ENCODE measurements at regions not wholly inside any gene's neighbourhood (a gene's known extent, or its start where the extent isn't known, plus 50 kb on each side); places are given as distances from the start of the nearest gene placed in this dataset.
"Not testable (repeated sequence)": the region's sequence is repeated elsewhere in the genome, so short reads cannot be mapped to it uniquely, and the experiment has no call there.

DNA sequence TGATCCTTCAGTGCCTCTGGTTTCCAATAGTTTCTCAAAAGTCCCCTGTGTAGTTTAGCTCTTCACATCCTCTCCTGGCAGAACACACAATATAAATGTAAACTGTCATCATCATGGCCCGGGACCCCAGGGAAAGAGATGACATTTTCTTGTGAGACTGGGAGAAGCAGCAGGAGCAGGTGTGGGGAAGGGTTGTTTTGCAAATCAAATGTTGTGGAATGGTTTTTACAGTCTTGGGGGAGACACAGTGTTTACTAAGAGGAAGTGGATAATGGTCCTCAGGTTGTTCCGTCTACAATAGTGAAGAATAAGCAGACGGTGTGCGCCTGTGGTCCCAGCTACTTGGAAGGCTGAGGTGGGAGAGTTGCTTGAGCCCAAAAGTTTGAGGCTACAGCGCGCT, 159.1 kb downstream of the SEC23IP start:
- DNase-seq, result no peak

DNA sequence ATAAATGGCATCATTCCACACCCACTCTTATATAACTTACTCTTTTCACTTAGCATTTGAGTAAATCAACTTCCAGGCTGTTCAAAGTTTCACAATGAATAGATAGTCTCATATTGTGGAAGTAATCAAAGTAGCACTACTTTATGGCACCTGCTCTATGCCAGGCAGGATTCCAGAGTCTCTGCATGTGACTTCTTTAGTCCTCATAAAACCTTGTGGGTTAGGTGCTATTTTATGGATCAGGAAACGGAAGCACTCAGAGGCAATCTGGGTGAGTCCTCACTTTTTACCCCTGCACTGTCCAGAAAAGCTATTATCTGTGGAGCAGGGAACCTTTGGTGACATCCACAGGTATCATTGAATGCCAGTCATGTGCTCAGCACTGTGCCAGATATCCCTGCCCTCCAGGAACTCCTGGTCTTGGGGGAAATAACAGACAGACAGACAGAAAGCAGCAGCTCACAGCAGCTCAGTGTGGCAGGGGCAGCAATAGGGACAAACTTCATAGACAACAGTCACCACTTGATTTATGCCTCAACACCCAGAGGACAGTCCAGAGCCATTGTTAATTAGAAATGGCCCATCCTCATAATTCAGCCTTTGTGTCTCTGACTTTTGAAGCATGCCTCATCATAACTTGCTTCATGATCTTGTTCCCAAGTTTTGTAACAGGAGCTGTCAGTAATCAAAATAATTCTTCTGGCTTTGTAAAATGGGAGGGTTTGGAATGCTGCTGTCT, 160.6 kb downstream of the SEC23IP start:
- no peak for DNase-seq

DNA sequence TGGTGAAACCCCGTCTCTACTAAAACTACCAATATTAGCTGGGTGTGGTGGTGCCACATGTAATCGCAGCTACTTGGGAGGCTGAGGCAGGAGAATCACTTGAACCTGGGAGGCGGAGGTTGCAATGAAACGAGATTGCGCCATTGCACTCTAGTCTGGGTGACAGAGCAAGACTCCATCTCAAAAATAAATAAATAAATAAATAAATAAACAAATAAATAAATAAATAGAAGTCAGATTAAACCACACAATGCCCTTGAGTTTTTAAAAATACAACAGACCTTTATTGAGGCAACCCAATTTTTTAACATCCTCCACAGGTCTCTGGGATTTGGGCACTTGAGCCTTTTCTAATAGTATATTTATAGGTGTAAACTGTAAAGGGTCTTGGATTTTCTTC, 167.3 kb downstream of the SEC23IP start:
- DNase-seq, result not testable (repeated sequence)

DNA sequence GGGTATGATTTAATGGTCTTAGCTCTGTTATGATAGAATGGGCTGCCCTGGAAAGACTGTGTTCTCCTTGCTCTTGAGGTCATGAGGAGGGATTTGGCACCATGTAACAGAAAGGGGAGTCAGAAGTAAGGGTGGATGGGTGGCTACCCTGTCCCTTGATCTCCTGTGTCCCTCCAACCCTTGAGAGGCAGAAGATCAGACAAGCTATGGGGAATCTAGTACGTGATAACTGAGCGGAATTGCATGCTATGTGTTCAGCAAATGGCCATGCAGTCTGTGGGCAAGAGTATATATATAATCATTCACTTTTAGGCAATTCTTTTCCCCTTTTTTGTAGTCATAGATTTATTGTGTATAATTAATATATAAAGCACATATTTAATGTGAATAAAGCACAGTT, 174.9 kb downstream of the SEC23IP start:
- no peak for DNase-seq

DNA sequence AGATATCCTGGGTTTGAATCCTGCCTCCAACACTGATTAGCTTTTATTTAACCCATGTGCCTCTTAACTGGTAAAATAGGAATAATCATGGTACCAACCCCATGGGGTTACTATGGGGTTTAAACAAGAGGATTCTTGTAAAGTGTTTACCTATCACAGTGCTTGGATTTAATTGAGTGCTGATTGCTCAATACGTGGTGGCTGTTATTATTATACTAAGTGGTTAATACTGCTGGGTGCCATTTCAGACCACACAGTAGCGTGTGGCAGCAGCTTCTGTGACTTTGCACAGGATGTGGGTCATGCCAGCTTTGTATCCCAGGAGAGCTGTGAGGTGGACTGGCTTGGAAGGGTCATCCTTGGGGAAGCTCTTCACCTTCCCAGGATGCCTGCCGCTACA, 177.2 kb downstream of the SEC23IP start:
- no peak for DNase-seq

DNA sequence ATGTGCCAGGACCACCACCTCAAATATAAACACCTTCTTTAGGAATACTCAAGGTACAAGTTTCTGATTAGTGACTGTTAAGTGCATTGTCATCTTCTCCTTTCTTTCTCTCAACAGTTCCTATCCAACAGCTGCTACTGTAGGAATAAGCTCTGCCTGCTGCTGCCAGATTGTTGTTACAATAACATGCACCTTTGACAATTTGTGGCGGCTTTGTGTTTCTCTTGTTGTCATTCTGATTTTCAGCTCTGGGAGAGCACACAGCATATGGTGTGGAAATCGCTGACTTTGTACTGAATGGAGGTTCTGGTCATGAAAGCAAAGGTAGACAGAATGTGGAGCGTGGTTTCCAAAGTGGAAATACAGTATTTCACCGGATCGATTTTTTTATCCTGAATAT, 182.8 kb downstream of the SEC23IP start:
- DNase-seq, result no peak

DNA sequence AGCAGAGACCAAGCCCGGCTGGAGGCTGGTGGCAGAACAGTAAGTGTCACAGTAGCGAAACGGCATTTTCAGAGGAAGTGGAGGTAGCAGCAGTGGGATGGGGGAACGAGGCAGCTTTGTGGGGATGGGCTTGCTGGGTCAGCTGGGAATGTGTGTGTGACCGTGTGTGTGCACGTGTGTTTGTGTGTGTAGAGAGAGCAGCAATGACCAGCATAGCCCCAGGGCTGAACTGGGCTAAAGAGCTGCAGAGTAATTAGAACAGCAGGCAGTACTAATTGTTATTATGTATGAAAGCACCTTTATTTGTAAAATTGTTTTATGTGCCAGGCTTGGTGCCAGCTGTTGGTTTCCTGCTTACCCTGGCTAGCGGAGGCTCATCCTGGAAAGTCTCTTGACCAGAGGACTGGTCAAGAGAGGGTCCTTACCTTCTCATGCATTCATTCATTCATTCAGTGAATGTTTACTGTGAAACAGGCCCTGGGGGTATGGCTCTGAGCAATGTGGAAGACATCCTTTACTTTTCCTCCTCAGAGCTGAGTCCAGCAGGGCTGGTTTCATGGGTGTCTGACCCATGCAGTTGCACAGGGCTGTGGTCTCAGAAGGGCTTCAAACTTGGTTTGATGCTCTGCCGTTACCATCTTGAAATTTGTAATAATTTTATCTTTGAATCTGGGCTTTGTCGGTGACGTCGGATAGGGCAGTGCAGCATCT, 184.6 kb downstream of the SEC23IP start:
- peak; percentile 8 for DNase-seq

DNA sequence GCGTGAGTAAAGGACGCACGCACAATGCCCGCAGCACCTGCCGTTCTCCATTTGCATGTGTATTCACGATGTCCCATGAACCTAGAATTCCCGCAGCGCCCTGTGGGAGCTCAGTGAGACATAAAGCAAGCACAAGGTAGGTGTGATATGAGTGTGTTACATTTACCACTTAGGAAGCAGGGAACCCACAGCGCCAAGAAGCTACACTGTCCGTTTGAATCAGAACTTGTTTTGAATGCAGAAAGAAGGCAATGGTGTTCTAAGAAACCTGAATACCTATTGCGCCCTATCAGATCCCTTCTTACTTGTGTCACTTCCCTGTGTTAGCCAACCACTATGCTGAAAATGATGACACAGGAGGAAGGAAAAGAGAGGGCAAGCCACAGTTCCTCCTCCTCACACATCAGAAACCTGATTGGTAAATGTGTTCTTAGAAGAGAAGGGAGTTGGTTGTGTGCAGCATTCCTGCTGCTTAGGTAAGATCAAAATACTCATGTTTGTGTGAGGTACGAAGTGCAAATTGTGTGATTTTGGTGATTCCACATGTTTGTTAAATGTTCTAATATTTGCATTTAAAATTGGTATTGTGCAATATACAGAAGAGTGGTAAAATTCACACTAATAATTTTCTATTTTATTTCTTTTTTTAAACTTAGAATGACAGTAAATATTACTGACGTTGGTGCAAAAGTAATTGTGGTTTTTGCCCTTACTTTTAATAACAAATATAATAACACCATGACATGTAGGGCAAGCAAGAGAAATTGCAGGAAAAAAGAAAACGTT, 185.4 kb downstream of the SEC23IP start:
- no peak for DNase-seq

DNA sequence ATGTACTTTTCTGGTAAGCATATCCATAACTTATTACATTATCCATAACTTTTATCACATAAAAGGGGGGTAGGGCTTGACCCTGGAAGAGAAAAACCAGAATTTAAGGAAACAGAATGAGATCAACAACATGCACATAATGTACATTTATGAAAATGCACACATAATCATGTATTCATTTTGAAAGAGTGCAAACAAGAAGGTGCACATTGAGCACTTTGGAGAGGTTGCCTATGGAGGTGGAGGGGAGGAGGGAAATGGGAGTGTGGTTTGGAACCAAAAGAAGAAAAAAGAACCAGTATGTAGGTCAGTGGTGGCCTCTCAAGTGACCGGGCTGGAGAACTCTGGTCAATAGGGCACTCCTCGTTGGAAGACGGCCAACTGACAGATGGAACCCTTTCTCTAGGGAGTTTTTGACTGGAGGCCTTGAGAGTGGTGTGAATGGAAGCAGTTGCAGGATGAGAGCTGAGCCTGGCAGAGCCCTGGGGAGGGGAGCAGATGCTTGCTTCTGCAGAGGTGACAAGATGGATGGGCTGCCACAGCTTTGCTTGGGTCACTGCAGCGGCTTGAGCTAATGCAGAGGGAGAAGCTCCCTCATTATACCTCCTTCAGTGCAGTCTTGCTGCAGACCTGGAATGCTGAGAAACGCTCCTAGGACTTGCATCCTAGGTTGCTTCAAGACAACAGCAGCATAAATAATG, 192.7 kb downstream of the SEC23IP start:
- DNase-seq, result no peak

DNA sequence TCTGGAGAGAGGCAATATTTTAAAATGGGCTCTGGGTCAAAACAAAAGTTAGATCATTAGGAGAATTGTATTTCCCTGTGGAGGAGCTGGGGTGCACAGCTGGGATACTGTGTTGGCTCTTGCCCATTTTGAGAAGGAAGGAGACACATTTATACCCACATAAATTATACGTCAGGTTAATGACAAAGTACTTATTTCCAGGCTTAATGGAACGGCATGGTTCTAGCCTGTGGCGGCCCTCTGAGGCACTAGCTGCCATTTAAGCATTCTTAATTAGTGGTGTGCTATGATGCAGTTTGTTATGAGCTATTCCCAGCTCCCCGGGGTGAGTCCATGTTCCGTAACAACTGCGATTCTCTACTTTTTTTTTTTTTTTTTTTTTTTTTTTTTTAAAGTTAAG, 193.5 kb downstream of the SEC23IP start:
- no peak for DNase-seq

DNA sequence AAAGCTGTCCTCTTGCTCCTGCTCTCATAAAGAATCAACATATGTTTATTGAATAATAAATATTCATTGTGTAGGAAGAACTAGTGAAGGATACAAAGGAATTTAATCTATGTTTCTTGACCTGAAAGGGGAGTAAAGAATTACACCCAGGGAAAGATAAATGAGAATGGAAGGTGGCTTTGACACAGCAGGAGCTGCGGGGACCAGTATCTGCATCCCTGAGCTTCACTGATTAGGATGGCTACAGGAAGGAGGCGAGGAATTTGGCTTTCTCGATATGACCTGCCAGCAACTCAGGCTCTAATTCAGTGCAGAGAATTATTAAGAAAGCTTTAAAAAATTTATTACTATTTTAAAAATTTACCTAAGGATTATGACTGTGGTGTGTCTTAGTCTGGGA, 194.6 kb downstream of the SEC23IP start:
- no peak for DNase-seq

DNA sequence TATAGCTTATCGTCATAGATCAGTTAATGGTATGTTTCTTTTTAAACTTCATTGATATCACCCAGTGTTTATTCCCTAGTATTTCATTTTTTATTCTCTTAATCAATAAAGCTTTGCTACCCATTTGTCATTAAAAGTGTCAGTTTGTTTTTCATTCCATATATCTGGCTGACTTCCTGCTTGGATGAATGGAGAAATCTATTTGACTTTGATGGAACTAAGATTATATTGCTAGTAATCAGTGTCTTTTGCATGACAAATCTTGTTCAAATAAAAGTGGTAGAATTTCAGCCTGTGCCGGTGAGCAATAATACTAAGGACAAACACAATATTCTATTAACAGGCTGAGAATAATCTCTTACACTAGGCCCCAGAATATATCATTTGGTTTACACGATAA, 203.3 kb downstream of the SEC23IP start:
- no peak for DNase-seq

DNA sequence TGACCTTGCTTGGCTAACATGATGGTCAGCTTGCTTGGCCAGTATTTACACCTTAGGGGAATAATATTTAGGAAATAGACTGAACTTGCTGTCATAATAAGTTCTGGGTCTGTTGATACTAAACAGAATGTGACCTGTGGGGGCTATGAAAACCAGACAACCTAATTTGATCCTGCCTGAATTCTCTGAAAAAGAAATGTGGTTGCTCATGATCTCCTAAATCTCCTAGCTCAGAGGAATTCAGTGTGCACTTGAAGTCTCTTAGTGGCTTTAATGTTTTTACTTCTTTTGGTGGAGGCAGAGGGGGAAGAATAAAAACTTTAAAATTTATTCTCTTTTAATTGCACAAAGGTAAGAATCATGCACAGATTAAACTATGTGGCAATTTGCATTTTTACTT, 205.2 kb downstream of the SEC23IP start:
- no peak for DNase-seq

DNA sequence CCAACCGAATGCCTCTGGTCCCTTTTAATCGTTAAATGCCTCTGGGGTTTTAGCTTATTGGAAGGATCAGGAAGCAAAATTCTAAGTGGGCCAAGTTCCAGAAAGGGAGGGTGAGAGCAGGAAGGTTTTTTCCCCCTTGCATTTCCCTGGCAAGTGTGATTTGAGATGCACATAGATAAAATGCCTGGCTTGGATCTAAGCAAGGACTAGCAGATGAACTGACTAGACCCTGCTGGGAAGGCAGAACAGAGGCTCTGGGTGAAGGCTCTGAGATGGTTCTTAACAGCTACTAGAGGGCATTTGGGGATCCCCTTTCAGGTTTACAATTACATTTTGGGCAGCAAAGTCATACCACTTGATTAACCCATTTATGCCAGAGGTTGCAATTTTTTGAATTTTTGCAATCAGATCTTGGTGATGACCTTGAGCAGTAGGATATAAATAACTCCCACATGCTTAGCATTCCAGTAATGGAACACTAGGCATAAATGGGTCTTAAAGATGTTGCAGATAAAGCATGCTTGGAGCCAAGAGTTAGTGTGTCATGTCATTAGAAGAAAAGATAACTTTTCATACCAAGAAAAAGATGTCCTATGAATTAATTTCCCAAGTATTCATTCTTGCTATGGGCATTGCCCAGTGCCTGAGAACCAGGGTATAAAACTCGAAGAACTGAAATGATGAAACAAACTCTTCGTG, 205.9 kb downstream of the SEC23IP start:
- no peak for DNase-seq

DNA sequence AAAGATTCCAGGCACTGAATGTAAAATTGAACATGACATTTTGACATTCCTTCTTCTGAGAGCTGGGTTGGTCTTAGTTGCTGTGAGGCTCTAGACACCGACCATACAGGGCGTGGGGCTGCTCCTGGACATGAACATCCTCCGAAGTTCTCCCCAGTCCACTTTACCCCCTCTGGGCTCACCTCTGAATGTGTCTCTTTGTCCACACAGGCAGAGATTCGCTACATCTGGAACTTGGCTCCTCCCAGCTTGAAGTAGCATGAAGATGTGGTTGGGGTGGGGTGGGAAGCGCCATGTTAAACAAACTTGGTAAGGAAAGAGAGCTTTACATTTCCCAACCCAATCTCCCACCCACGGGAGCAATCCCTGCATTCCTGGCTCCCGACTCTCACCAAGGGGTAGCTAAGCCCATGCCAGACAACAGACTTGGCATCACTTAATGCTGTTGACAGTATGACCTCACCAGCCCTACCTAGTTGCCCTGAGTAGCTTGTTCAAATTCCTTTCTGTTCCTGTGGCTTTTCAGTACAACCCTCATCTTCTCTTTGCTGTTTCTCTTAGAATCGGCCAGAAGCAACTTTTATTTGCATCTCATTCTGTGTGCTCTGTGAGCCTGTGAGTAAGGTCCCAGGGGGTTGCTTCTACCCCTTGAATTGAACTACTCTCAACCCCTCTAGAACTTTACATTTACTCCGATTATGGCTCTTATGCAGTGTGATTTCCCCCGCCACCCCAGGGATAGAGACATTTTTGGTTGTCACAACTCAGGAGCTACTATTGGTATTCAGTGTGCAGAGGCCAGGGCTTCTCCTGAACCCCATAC, 211.4 kb downstream of the SEC23IP start:
- no peak for DNase-seq

DNA sequence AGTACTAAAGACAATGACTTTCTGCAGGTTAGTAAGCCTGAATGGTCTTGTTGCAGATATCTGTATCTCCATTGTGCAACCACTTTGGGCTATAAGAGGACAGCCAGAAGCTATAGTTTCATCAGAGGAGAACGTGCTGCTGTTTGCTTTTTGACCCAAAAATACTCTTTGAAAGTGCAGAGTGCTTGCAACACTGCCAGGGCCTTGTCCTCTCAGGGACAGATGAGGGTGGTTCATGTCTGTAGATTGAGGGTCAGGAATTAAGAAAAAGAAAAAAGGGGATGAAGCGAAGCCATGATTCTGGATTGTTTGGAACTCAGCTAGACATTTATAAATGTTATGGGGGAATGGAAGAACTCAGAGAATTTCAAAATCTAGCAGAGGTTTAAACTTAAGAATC, 212.5 kb downstream of the SEC23IP start:
- DNase-seq, result no peak

DNA sequence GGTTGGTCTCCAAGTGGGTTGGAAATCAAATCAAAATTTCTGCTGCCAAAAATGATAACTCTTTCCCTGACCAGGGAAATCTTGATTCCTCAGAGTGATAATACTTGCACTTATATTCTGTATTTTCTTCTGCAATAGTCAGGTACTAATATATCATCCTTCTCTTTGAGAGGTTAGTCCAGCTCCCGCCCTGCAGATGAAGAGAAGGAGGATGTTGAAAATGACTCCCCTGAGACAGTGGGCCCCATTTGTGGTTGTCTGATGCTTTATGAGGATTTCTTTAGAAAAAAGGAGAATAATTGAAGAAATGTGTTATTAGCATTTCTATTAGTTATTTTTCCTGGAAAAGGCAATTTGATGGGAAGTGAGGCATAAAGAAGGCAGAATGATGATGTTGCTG, 213.0 kb downstream of the SEC23IP start:
- DNase-seq, result no peak

DNA sequence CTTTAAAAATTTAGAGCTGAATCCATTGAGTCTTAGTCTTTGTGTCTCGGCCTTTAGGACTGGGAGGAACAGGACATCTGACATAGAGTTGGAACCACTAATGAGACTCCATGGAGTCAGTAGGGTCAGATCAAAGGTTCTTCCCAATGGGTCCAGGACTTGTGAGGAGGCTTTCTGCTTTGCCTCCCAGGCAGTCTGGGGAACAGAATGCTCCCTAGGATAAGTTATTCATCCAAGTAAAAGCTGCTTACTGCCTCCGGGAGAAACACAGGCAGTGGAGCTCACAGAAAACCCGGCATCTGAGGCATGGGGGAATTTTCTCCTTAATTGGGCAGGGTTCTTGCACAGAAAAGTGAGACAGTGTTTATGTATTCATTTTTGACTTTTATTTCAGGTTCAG, 216.4 kb downstream of the SEC23IP start:
- no peak for DNase-seq

DNA sequence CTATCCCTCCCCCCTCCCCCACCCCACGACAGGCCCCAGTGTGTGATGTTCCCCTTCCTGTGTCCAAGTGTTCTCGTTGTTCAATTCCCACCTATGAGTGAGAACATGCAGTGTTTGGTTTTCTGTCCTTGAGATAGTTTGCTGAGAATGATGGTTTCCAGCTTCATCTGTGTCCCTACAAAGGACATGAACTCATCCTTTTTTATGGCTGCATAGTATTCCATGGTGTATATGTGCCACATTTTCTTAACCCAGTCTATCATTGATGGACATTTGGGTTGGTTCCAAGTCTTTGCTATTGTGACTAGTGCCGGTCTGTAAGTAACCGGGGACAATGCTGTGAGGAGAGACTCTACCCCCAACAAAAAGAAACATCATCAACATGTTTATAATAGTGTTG, 217.2 kb downstream of the SEC23IP start:
- not testable (repeated sequence) for DNase-seq

DNA sequence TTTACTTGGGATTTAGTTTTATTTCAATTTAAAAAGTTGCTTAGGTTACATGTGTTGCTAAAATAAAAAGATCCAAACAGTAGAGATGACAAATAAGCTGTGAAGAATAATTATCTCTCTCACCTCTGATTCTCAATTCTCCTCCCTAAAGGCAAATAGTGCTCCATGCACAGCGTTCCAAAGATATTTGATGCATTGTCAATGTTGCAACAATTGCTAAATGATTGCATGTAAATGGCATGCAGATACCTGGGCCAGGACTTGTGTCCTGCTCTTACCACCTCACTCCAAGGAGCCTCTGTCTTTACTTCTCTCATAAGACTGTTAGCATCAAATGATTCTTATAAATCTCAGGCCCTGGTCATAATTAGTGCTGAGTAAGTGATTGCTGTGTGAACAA, 217.7 kb downstream of the SEC23IP start:
- no peak for DNase-seq

DNA sequence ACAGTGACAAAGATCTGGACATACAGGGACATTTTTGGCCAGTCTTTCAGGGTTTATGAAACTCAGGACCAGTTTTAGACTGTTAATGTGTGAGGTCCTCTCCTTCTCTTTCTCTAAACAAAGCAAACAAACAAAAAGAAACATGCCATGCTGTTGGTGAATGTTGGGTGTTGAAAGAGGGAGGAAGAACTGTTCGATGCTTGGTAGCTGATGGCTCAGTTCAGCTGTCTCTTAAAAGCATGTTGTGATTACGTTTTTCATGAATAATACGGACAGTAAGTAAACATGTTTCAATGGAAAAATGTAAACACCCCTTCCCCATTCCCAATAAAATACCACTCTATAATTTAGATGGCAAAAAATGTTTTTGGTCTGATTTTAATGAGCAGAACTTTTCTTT, 219.1 kb downstream of the SEC23IP start:
- no peak for DNase-seq

DNA sequence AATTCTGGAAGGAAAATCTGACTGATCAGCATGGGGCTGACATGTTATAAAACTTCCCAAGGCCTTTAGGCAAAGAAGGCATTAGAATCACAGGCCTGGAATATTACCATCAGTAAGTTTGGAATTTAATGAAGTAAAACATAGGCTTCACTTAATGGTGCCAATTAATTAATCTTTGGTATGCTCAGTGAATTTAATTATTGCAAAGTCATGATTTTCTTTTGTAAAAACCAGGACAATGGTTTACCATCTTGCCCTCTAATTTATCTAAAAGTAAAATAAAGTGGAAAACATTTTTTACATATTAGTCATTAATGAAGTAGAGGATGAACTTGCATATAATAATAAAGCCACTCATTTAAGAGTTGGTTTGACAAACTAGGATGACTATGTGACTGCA, 220.3 kb downstream of the SEC23IP start:
- no peak for DNase-seq
